ENCODE measurements at regions not wholly inside any gene's neighbourhood (a gene's known extent, or its start where the extent isn't known, plus 50 kb on each side); places are given as distances from the start of the nearest gene placed in this dataset.

- Histone ChIP-seq H3K36me3 (ENCODE audit: control insufficient read depth in 2 of 2, insufficient read depth in 1 of 2, low read length in 2 of 2) (no peaks in the 10 kb centered on the region), H3K27ac (ENCODE audit: extremely low read depth, low read depth, low read length) (no peak overlapping the region), H3K4me1 (ENCODE audit: control insufficient read depth, insufficient read depth, low read length) (no peaks in the 10 kb centered on the region), H3K9me3 (ENCODE audit: control insufficient read depth, insufficient read depth, low read depth, low read length) (no peaks in the 10 kb centered on the region), H3K4me3 (ENCODE audit: low read depth, low read length) (no peak overlapping the region)
- CTCF ChIA-PET = no interaction called here
- TF ChIP-seq ZNF274 (IDR thresholded peaks at IDR 0.05; ENCODE audit: low read length) (no peak), ZNF274 (tag by site-specific recombination; IDR thresholded peaks at IDR 0.05; ENCODE audit: borderline replicate concordance) (no peak), ZNF169 (tag by site-specific recombination; IDR thresholded peaks at IDR 0.05) (no peak), ZNF394 (tag by site-specific recombination; IDR thresholded peaks at IDR 0.05; ENCODE audit: borderline replicate concordance) (no peak), ZFP41 (tag by site-specific recombination; IDR thresholded peaks at IDR 0.05; ENCODE audit: borderline replicate concordance) (no peak), ZNF449 (tag by site-specific recombination; IDR thresholded peaks at IDR 0.05) (no peak), ZNF777 (tag by site-specific recombination; IDR thresholded peaks at IDR 0.05; ENCODE audit: borderline replicate concordance) (no peak), SALL2 (tag by site-specific recombination; IDR thresholded peaks at IDR 0.05; ENCODE audit: borderline replicate concordance) (no peak), PRDM2 (tag by site-specific recombination; IDR thresholded peaks at IDR 0.05; ENCODE audit: borderline replicate concordance) (no peak), IKZF3 (tag by site-specific recombination; IDR thresholded peaks at IDR 0.05) (no peak), YY2 (tag by site-specific recombination; IDR thresholded peaks at IDR 0.05) (no peak), ZNF423 (tag by site-specific recombination; IDR thresholded peaks at IDR 0.05) (no peak), TCF7L2 (IDR thresholded peaks at IDR 0.05; ENCODE audit: borderline replicate concordance, low read depth, low read length) (no peak)
- POLR2A ChIA-PET = no interaction called here
Observed at GRCh38 chr14:83196236-83196635, 1662.6 kb upstream of the SEL1L start.

- CTCF ChIA-PET = no interaction called here
- no peaks in the 10 kb centered on the region for H3K4me1 ChIP-seq (ENCODE audit: control insufficient read depth, insufficient read depth, low read length)
- TF ChIP-seq ZNF10 (tag by site-specific recombination; IDR thresholded peaks at IDR 0.05) = no peak
- TF ChIP-seq ZNF549 (tag by site-specific recombination; IDR thresholded peaks at IDR 0.05) = no peak
- no peak for TF ChIP-seq ZNF707 (tag by site-specific recombination; IDR thresholded peaks at IDR 0.05)
- TF ChIP-seq ZNF677 (tag by site-specific recombination; IDR thresholded peaks at IDR 0.05) = no peak
- no peak for TF ChIP-seq IKZF3 (tag by site-specific recombination; IDR thresholded peaks at IDR 0.05)
- TF ChIP-seq ZSCAN18 (tag by site-specific recombination; IDR thresholded peaks at IDR 0.05) = no peak
- no peak for TF ChIP-seq ZNF311 (tag by site-specific recombination; IDR thresholded peaks at IDR 0.05; ENCODE audit: borderline replicate concordance)
- no peak for TF ChIP-seq ZNF521 (tag by site-specific recombination; IDR thresholded peaks at IDR 0.05)
- TF ChIP-seq ZNF664 (tag by site-specific recombination; IDR thresholded peaks at IDR 0.05) = no peak
- TF ChIP-seq SCRT1 (tag by site-specific recombination; IDR thresholded peaks at IDR 0.05; ENCODE audit: borderline replicate concordance) = no peak
- TF ChIP-seq ZBTB11 (tag by site-specific recombination; conservative IDR thresholded peaks at IDR 0.05; ENCODE audit: low read depth) = no peak
- no peak for TF ChIP-seq MYNN (tag by site-specific recombination; IDR thresholded peaks at IDR 0.05; ENCODE audit: borderline replicate concordance)
Observed at GRCh38 chr14:83197271-83197670, 1663.6 kb upstream of the SEL1L start.

More at GRCh38 chr14:83197271-83197670, 1663.6 kb upstream of the SEL1L start:
- POLR2A ChIA-PET = no interaction called here
- Histone ChIP-seq H3K27ac (ENCODE audit: extremely low read depth, low read depth, low read length) (no peak overlapping the region), H3K9me3 (ENCODE audit: control insufficient read depth, insufficient read depth, low read depth, low read length) (no peaks in the 10 kb centered on the region), H3K36me3 (ENCODE audit: control insufficient read depth in 2 of 2, insufficient read depth in 1 of 2, low read length in 2 of 2) (no peaks in the 10 kb centered on the region), H3K4me3 (ENCODE audit: low read depth, low read length) (no peak overlapping the region)
